ENCODE measurements at regions not wholly inside any gene's neighbourhood (a gene's known extent, or its start where the extent isn't known, plus 50 kb on each side); places are given as distances from the start of the nearest gene placed in this dataset.

- TF ChIP-seq POLR2AphosphoS5 (IDR thresholded peaks at IDR 0.05; ENCODE audit: low read depth) (no peak), NANOG (IDR thresholded peaks at IDR 0.05; ENCODE audit: borderline replicate concordance) (no peak), EZH2 (IDR thresholded peaks at IDR 0.05; ENCODE audit: low read depth, unreplicated experiment) (no peak), CREB1 (CRISPR knock-in tag; IDR thresholded peaks at IDR 0.05; ENCODE audit: low read depth) (no peak), EZH2phosphoT487 (IDR thresholded peaks at IDR 0.05; ENCODE audit: unreplicated experiment) (no peak), STAT1 (IDR thresholded peaks at IDR 0.05; ENCODE audit: unreplicated experiment) (no peak), JUNB (IDR thresholded peaks at IDR 0.05; ENCODE audit: unreplicated experiment) (no peak), ZNF114 (CRISPR knock-in tag; IDR thresholded peaks at IDR 0.05) (no peak), ZNF331 (CRISPR knock-in tag; IDR thresholded peaks at IDR 0.05; ENCODE audit: low read depth) (no peak), ZNF462 (CRISPR knock-in tag; IDR thresholded peaks at IDR 0.05) (no peak)
- TF ChIP-seq, protein P1, sequence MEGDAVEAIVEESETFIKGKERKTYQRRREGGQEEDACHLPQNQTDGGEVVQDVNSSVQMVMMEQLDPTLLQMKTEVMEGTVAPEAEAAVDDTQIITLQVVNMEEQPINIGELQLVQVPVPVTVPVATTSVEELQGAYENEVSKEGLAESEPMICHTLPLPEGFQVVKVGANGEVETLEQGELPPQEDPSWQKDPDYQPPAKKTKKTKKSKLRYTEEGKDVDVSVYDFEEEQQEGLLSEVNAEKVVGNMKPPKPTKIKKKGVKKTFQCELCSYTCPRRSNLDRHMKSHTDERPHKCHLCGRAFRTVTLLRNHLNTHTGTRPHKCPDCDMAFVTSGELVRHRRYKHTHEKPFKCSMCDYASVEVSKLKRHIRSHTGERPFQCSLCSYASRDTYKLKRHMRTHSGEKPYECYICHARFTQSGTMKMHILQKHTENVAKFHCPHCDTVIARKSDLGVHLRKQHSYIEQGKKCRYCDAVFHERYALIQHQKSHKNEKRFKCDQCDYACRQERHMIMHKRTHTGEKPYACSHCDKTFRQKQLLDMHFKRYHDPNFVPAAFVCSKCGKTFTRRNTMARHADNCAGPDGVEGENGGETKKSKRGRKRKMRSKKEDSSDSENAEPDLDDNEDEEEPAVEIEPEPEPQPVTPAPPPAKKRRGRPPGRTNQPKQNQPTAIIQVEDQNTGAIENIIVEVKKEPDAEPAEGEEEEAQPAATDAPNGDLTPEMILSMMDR (conservative IDR thresholded peaks at IDR 0.05; ENCODE audit: low read depth in 2 of 2): no peak
- TF ChIP-seq, protein P2, sequence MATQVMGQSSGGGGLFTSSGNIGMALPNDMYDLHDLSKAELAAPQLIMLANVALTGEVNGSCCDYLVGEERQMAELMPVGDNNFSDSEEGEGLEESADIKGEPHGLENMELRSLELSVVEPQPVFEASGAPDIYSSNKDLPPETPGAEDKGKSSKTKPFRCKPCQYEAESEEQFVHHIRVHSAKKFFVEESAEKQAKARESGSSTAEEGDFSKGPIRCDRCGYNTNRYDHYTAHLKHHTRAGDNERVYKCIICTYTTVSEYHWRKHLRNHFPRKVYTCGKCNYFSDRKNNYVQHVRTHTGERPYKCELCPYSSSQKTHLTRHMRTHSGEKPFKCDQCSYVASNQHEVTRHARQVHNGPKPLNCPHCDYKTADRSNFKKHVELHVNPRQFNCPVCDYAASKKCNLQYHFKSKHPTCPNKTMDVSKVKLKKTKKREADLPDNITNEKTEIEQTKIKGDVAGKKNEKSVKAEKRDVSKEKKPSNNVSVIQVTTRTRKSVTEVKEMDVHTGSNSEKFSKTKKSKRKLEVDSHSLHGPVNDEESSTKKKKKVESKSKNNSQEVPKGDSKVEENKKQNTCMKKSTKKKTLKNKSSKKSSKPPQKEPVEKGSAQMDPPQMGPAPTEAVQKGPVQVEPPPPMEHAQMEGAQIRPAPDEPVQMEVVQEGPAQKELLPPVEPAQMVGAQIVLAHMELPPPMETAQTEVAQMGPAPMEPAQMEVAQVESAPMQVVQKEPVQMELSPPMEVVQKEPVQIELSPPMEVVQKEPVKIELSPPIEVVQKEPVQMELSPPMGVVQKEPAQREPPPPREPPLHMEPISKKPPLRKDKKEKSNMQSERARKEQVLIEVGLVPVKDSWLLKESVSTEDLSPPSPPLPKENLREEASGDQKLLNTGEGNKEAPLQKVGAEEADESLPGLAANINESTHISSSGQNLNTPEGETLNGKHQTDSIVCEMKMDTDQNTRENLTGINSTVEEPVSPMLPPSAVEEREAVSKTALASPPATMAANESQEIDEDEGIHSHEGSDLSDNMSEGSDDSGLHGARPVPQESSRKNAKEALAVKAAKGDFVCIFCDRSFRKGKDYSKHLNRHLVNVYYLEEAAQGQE (IDR thresholded peaks at IDR 0.05; ENCODE audit: unreplicated experiment): no peak
- TF ChIP-seq, protein P3, sequence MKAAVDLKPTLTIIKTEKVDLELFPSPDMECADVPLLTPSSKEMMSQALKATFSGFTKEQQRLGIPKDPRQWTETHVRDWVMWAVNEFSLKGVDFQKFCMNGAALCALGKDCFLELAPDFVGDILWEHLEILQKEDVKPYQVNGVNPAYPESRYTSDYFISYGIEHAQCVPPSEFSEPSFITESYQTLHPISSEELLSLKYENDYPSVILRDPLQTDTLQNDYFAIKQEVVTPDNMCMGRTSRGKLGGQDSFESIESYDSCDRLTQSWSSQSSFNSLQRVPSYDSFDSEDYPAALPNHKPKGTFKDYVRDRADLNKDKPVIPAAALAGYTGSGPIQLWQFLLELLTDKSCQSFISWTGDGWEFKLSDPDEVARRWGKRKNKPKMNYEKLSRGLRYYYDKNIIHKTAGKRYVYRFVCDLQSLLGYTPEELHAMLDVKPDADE (IDR thresholded peaks at IDR 0.05): no peak
Observed at GRCh38 chr3:147119346-147119745, 287.0 kb downstream of the ZIC4 start.
